Lung (tissue), 11 donors: ENCODE measurements at regions not wholly inside any gene's neighbourhood (a gene's known extent, or its start where the extent isn't known, plus 50 kb on each side); places are given as distances from the start of the nearest gene placed in this dataset.

Source experiments
- ATAC-seq: fragments of 200-7000 bp; cut with Tn5 transposase; one replicate; pipeline ENCODE4 v1.9.1; 2020; ENCODE audit warnings: moderate number of reproducible peaks; ENCODE audit not compliant: insufficient read depth, low FRiP score
- DNase-seq, 3 donors: peaks; one replicate each; pipeline ENCODE4 v3.0.0-alpha.2; 2013 to 2017
- H3K27ac ChIP-seq, 2 donors: one replicate each; pipeline ENCODE4 v1.5.1; 2013; ENCODE audit warnings: mild to moderate bottlenecking in 2 of 2, moderate library complexity in 2 of 2, control low read depth in 1 of 2, inconsistent platforms in 1 of 2, low read depth in 1 of 2, low read length in 1 of 2
- H3K27me3 ChIP-seq, 3 donors: one replicate each; pipeline ENCODE4 v1.5.1; 2013; ENCODE audit warnings: low read length in 2 of 3; ENCODE audit not compliant: control insufficient read depth in 3 of 3, insufficient read depth in 3 of 3
- H3K36me3 ChIP-seq, 4 donors: one replicate each; pipeline ENCODE4 v1.5.1; 2013; ENCODE audit warnings: low read length in 4 of 4, mild to moderate bottlenecking in 1 of 4, moderate library complexity in 1 of 4; ENCODE audit not compliant: control insufficient read depth in 4 of 4, insufficient read depth in 4 of 4
- H3K4me1 ChIP-seq, 5 donors: one replicate each; pipeline ENCODE4 v1.5.1; 2013; ENCODE audit warnings: low read length in 5 of 5, mild to moderate bottlenecking in 2 of 5, moderate library complexity in 1 of 5; ENCODE audit not compliant: control insufficient read depth in 5 of 5, insufficient read depth in 5 of 5
- H3K4me3 ChIP-seq: one replicate; pipeline ENCODE4 v1.5.1; 2013; ENCODE audit warnings: mild to moderate bottlenecking, control low read depth, moderate library complexity
- H3K9ac ChIP-seq, 2 donors: one replicate each; pipeline ENCODE4 v1.5.1; 2013; ENCODE audit warnings: low read length in 2 of 2, control low read depth in 1 of 2; ENCODE audit not compliant: insufficient read depth in 1 of 2
- H3K9me3 ChIP-seq, 4 donors: one replicate each; pipeline ENCODE4 v1.5.1; 2013; ENCODE audit warnings: low read length in 3 of 4, mild to moderate bottlenecking in 1 of 4, moderate library complexity in 1 of 4; ENCODE audit not compliant: control insufficient read depth in 4 of 4, insufficient read depth in 3 of 4
- WGBS, 2 donors: extraction: QIAGEN DNeasy Blood & Tissue Kit; methylation state at CpG; one replicate each; pipeline ENCODE4 v1.1.7; 2013; 5-methylcytosine and 5-hydroxymethylcytosine counted together
- TF ChIP-seq, protein P1 (sequence below): IDR thresholded peaks from 2 replicates; pipeline ENCODE4 v1.5.1; 2012; ENCODE audit warnings: mild to moderate bottlenecking; ENCODE audit errors: control extremely low read depth, extremely low read depth
- donor health status: control.
- donor health status: control.
- donor health status: Bipolar disorder and iron deficiency.
- donor health status: healthy.
- donor health status: DM: yes; HTN: yes; CAD: no.

DNA sequence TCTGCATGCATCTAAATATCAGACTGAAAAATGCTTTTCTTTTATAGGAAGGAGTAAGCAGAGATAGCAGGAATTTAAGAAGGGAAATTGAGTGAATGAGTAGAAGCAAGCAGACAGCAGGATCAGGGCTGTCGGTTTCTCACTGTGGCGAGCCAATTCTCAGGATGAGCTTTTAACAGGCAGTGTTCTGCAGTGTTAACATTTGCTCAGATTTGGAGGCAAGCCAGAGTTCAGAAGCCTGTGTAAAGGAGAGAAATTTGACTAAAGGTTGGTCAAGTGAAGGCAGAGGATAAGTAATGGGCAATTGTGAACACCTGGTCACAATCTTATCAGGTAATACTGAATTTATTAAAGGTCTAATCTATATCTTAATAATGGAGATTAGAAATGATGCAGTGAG lies 133.3 kb upstream of the MAGEB16 start:
- TF ChIP-seq, protein P1, sequence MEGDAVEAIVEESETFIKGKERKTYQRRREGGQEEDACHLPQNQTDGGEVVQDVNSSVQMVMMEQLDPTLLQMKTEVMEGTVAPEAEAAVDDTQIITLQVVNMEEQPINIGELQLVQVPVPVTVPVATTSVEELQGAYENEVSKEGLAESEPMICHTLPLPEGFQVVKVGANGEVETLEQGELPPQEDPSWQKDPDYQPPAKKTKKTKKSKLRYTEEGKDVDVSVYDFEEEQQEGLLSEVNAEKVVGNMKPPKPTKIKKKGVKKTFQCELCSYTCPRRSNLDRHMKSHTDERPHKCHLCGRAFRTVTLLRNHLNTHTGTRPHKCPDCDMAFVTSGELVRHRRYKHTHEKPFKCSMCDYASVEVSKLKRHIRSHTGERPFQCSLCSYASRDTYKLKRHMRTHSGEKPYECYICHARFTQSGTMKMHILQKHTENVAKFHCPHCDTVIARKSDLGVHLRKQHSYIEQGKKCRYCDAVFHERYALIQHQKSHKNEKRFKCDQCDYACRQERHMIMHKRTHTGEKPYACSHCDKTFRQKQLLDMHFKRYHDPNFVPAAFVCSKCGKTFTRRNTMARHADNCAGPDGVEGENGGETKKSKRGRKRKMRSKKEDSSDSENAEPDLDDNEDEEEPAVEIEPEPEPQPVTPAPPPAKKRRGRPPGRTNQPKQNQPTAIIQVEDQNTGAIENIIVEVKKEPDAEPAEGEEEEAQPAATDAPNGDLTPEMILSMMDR: no peak
- Histone ChIP-seq H3K27ac (no peak overlapping the region), H3K4me3 (no peak overlapping the region), H3K9me3 (peaks cover 0 to 3% (median 1%) of the 10 kb centered on the region in 4 donors), H3K9ac (no peak overlapping the region), H3K27me3 (peaks cover 0 to 6% (median 2%) of the 10 kb centered on the region in 3 donors), H3K4me1 (no peaks in the 10 kb centered on the region), H3K36me3 (no peaks in the 10 kb centered on the region)
- DNase-seq (peak in 2 of 3 donors; percentile 1 to 20), ATAC-seq (no peak)
- 36 to 67% methylated on average over 2 of the region's 2 CpGs for WGBS, 2 donors

DNA sequence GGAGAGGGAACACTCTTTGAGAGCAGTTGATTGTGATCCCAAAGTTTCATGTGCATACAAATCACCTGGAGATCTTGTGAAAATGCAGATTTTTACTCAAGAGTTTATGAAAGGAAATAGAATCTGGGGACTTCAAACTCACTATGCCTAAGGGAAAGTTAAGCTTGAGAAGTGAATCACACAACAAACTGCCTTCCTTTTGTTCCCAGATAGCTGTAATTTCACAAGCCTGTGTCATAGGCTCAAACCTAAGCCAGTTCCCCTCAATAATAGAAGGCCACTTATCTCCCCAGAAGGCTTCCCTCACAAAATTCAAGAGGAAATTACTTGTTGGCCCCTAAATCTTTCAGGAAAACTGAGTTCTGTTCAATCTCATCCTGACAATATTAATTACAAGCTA lies 132.8 kb upstream of the MAGEB16 start:
- Histone ChIP-seq H3K27me3 (peaks cover 0 to 6% (median 2%) of the 10 kb centered on the region in 3 donors), H3K9me3 (peaks cover 0 to 3% (median 1%) of the 10 kb centered on the region in 4 donors), H3K4me3 (no peak overlapping the region), H3K4me1 (no peaks in the 10 kb centered on the region), H3K36me3 (no peaks in the 10 kb centered on the region), H3K27ac (no peak overlapping the region), H3K9ac (no peak overlapping the region)
- TF ChIP-seq, protein P1: no peak
- DNase-seq (no peak), ATAC-seq (no peak)

GRCh38 chrX:35670889-35671288 lies 127.3 kb upstream of the MAGEB16 start:
- ATAC-seq (no peak), DNase-seq (no peak)
- Histone ChIP-seq H3K4me1 (no peaks in the 10 kb centered on the region), H3K9ac (no peak overlapping the region), H3K27me3 (peaks cover 0 to 4% (median 0%) of the 10 kb centered on the region in 3 donors), H3K9me3 (peaks cover 0 to 5% (median 1%) of the 10 kb centered on the region in 4 donors), H3K4me3 (no peak overlapping the region), H3K36me3 (no peaks in the 10 kb centered on the region), H3K27ac (no peak overlapping the region)
- WGBS, 2 donors: 71 to 76% methylated on average over 5 of the region's 5 CpGs
- TF ChIP-seq, protein P1: no peak

DNA sequence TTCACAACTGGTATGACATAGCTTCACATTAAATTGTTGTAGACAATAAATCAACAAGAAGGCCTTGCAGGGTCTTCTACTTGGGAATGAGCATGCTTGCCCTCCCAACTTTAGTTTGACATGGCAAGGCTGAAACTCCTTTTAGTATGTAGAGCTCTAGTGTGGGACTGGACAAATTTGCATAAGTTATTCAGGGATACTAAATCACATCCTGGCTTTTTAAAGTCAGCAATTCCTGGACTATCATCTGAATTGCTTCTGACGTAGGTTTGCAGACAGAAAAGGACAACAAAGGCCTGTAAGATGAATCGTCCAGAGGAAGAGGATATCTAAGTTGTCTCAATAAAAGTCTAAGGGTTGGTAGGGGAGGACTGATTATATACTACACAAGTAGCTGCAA lies 123.0 kb upstream of the MAGEB16 start:
- Histone ChIP-seq H3K4me3 (no peak overlapping the region), H3K9me3 (peaks cover 0 to 2% (median 0%) of the 10 kb centered on the region in 4 donors), H3K9ac (no peak overlapping the region), H3K27me3 (peaks cover 0 to 6% (median 0%) of the 10 kb centered on the region in 3 donors), H3K36me3 (no peaks in the 10 kb centered on the region), H3K4me1 (no peaks in the 10 kb centered on the region), H3K27ac (no peak overlapping the region)
- DNase-seq (no peak), ATAC-seq (no peak)
- 39 to 72% methylated on average over 2 of the region's 2 CpGs for WGBS, 2 donors
- TF ChIP-seq, protein P1: no peak
